Amygdala (tissue), 56 donors: ENCODE measurements at regions not wholly inside any gene's neighbourhood (a gene's known extent, or its start where the extent isn't known, plus 50 kb on each side); places are given as distances from the start of the nearest gene placed in this dataset.

Experiments used
- DNase-seq, 56 donors: peaks; one replicate each; lab custom pipeline; 2025; lab: John Stamatoyannopoulos, UW

- DNase-seq, result no peak
Observed at GRCh38 chr5:158559643-158560042, 540.1 kb downstream of the EBF1 start.

- no peak for DNase-seq
Observed at GRCh38 chr5:158559066-158559465, 540.6 kb downstream of the EBF1 start.

GRCh38 chr5:158553962-158554336, 545.8 kb downstream of the EBF1 start:
- DNase-seq, result no peak

GRCh38 chr5:158553195-158553961, 546.3 kb downstream of the EBF1 start:
- no peak for DNase-seq

GRCh38 chr5:158552241-158552640, 547.5 kb downstream of the EBF1 start:
- DNase-seq, result no peak

GRCh38 chr5:158549311-158549710, 550.4 kb downstream of the EBF1 start:
- DNase-seq, result no peak

- no peak for DNase-seq
Observed at GRCh38 chr5:158546748-158547147, 553.0 kb downstream of the EBF1 start.

GRCh38 chr5:158545949-158546530, 553.7 kb downstream of the EBF1 start:
- DNase-seq, result no peak

GRCh38 chr5:158544388-158545339, 555.1 kb downstream of the EBF1 start:
- no peak for DNase-seq

GRCh38 chr5:158543539-158544387, 556.0 kb downstream of the EBF1 start:
- DNase-seq, result no peak

GRCh38 chr5:158541536-158542297, 558.0 kb downstream of the EBF1 start:
- DNase-seq, result no peak

GRCh38 chr5:158538506-158539074, 561.1 kb downstream of the EBF1 start:
- no peak for DNase-seq

GRCh38 chr5:158537366-158537765, 562.4 kb downstream of the EBF1 start:
- DNase-seq, result no peak

GRCh38 chr5:158534203-158534602, 565.5 kb downstream of the EBF1 start:
- no peak for DNase-seq

- no peak for DNase-seq
Observed at GRCh38 chr5:158532739-158533138, 567.0 kb downstream of the EBF1 start.

GRCh38 chr5:158531860-158532259, 567.9 kb downstream of the EBF1 start:
- DNase-seq, result no peak

- no peak for DNase-seq
Observed at GRCh38 chr5:158530115-158530514, 569.6 kb downstream of the EBF1 start.

- DNase-seq, result no peak
Observed at GRCh38 chr5:158529454-158529853, 570.3 kb downstream of the EBF1 start.

GRCh38 chr5:158525663-158526062, 574.1 kb downstream of the EBF1 start:
- DNase-seq, result no peak
